ENCODE measurements at regions not wholly inside any gene's neighbourhood (a gene's known extent, or its start where the extent isn't known, plus 50 kb on each side); places are given as distances from the start of the nearest gene placed in this dataset.
A peak's percentile ranks its signal among the peaks of the same experiment; 100 is the strongest.

DNA sequence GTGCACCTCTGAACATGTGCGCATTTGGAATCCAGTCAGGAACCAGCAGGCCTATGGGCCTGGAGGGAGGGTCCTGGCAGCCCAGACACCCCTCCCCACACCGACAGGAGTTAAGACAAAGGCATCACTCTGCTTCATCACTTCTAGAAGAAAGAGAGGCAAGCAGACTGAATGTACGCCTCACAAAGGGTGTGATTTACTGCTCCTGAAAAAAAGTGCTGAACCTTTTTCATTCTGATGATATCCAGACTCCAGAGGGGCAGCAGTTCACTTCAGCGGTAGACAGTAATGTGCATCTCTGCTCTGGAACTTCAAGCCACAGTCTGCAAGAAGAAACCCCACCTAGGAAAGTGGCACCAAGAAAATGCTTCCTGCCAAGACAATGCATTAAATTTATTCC lies 88.2 kb upstream of the TMEM72 start:
- Mint-ChIP-seq H3K9me3 (no peaks in the 10 kb centered on the region), H3K27ac (no peak overlapping the region), H3K4me3 (no peak overlapping the region), H3K4me1 (no peaks in the 10 kb centered on the region), H3K36me3 (no peaks in the 10 kb centered on the region)
- ATAC-seq (no peak), DNase-seq (ENCODE audit: low spot score in 2 of 2) (no peak)

DNA sequence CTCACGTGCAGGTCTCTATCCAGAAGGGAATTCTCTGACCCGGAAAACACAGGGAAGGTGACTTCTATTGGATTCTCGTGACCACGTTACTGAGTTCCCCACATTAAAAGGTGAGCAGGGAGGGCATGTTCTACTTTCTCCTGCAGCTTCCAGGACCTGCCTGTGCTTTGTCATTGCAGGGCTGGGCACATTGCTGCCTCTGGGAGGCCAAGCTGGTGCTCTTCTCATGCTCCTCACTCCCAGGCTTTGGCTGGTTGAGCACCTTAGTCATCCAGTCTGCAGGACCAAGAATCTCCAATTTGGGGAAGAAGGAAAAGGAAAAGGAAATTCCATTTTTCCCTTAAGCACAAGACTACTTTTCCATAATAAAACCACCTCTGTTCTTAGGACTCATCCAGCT lies 86.5 kb upstream of the TMEM72 start:
- Mint-ChIP-seq H3K36me3 (no peaks in the 10 kb centered on the region), H3K27ac (no peak overlapping the region), H3K4me3 (no peak overlapping the region), H3K4me1 (no peaks in the 10 kb centered on the region), H3K9me3 (no peaks in the 10 kb centered on the region)
- DNase-seq (ENCODE audit: low spot score in 2 of 2), result no peak
- no peak for ATAC-seq

DNA sequence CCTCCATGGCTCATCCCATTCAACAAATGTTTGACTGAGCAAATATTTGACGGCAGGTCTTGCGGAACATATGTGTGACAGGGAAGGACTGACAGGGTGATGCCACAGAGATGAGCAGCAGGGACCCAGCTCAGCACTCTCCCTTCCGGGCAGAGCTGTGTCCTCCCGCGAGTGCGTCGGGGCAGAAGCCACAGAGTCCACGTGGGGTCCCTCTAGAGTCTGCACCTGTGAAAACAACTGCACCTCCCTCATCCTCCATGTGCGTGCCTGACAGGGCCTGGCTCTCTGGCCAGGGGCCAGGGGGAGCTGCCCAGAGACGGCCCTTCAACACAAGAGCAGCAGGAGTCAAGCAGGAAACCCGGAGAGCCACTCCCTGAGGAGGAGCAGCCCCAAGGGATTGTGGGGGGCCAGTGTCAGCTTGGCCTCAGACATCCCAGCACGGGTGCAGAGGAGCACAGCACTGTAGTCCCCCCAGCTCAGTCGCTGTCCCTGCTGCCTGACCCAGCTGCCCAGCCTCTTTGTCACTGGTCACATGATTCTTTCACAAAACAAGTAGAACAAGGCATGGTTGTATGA lies 83.6 kb upstream of the TMEM72 start:
- no peaks in the 10 kb centered on the region for H3K36me3 Mint-ChIP-seq

DNA sequence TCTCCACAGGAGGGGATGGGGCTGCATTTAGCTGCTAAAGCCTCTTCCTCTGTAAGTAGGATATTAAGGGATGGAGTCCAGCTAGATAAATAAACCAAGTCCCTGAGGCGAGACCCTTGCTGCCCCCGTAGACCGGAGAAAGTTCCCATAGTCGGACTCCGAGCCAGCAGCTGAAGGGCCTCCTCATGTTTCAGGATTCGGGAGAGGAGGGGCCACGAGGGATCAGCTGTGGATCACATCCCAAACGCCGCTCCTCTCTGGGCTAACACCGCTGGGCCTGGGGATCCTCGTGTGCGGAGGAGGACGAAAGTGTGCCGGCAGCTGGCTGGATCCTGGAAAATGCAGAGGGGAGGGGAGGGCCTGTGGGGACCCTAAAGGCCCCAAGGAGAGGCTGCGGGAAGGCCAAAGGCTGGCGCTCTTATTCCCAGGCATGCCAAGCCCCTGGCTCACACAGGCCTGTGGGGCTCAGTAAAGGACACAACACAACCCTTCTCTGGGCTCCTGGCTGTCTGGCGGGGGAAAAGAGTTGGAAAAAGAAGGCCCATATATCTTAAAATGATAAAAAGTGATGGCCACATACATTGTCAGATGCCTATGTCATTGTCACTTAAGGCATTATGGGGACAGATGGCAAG lies 82.5 kb upstream of the TMEM72 start:
- Mint-ChIP-seq H3K9me3 (no peaks in the 10 kb centered on the region), H3K36me3 (no peaks in the 10 kb centered on the region), H3K4me3 (no peak overlapping the region), H3K27ac (no peak overlapping the region), H3K4me1 (no peaks in the 10 kb centered on the region)
- ATAC-seq, result no peak
- DNase-seq (ENCODE audit: low spot score in 2 of 2), result no peak

More for the DNA sequence above, 83.6 kb upstream of the TMEM72 start:
- DNase-seq (ENCODE audit: low spot score in 2 of 2) (no peak), ATAC-seq (peak; percentile 33)
- no peak overlapping the region for H3K4me3 Mint-ChIP-seq
- H3K27ac Mint-ChIP-seq, result no peak overlapping the region
- H3K9me3 Mint-ChIP-seq, result no peaks in the 10 kb centered on the region
- H3K4me1 Mint-ChIP-seq, result no peaks in the 10 kb centered on the region

DNA sequence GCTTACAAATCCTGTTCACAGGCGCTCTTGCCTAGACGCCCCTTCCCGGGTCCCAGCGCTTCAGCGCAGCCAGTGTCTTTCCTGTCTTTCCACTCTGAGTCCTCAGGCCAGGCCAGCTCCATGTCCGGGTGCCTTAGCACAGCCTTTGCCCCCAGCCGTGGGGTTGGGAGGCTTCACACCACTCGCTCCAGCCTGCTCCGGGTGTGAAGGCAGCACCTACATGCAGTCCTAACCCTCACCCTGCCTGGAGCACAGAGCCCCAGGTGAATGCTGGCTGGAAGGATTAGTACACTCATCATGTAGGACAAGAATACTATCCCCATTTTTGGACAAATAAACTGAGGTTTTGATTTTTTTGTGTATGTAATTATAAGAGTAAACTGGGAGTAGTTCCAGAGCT lies 81.7 kb upstream of the TMEM72 start:
- no peak for DNase-seq (ENCODE audit: low spot score in 2 of 2)
- Mint-ChIP-seq H3K4me3 (no peak overlapping the region), H3K9me3 (no peaks in the 10 kb centered on the region), H3K4me1 (no peaks in the 10 kb centered on the region), H3K27ac (no peak overlapping the region), H3K36me3 (no peaks in the 10 kb centered on the region)
- ATAC-seq, result no peak

DNA sequence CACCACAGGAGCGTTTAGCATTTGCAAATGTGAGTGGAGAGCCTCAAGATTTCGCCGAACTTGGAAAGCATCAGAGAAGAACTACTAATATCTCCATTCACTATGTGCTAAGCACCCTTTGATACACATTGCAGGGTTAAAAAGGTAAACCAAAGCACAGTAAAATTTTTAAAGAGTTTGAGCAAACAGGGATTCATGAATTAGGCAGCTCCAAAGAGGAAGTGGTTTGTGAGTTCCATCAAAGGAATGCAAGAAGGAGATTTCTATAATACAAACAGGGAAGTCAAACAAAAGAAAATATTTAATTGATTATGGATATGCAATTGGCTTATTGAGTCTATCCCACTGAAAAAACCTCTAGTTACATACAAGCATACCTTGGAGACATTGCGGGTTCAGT lies 81.1 kb upstream of the TMEM72 start:
- Mint-ChIP-seq H3K9me3 (no peaks in the 10 kb centered on the region), H3K27ac (no peak overlapping the region), H3K4me1 (no peaks in the 10 kb centered on the region), H3K4me3 (no peak overlapping the region), H3K36me3 (no peaks in the 10 kb centered on the region)
- DNase-seq (ENCODE audit: low spot score in 2 of 2), result no peak
- ATAC-seq, result no peak

DNA sequence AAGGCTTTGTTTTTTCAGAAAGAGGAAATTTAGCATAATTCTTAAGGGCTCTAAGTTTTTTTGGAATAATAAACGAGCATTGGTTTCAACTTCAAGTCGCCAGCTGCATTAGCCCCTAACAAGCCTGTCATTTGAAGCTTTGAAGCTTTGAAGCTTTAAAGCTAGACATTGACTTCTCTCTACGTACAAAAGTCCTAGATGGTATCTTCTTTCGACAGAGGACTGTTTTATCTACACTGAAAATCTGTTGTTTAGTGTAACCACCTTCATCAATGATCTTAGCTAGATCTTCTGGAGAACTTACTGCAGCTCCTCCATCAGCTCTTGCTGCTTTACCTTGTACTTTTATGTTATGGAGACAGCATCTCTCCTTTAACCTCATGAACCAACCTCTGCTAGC lies 79.6 kb upstream of the TMEM72 start:
- no peak for DNase-seq (ENCODE audit: low spot score in 2 of 2)
- Mint-ChIP-seq H3K9me3 (no peaks in the 10 kb centered on the region), H3K27ac (no peak overlapping the region), H3K36me3 (no peaks in the 10 kb centered on the region), H3K4me1 (no peaks in the 10 kb centered on the region), H3K4me3 (no peak overlapping the region)
- ATAC-seq, result no peak

DNA sequence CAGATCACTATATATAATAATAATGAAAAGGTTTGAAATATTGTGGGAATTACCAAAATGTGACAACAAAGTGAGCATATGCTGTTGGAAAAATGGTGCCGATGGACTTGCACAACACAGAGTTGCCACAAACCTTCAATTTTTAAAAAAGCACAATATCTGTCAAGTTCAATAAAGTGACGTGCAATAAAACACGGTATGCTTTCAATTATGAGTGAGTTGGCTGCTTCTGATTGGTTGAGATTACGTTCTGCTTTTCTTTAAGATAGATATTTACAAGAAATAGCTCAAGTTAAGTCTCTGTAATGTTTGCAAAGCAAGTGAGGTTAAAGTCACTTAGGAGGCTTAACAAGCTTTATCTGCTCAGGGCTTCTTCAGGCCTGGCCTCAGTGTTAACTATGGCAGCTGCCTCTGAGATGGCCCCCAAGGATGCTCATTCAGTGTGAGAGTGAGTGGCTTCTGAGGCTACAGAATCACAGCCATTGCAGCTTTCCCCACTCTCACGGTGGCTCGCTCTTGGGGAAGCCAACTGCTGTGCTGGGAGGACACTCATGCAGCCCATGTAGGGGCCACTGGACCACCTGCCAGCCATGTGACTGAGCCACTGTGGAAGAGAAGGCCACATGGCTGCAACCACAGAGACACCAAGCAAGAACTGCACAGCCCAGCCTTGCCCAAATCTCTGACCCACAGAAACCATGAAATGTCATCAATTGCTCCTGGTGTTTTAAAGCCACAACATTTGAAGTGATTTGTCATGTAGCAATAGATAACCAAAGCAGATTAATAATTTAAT lies 78.3 kb upstream of the TMEM72 start:
- Mint-ChIP-seq H3K4me3 (no peak overlapping the region), H3K4me1 (no peaks in the 10 kb centered on the region), H3K36me3 (no peaks in the 10 kb centered on the region), H3K9me3 (no peaks in the 10 kb centered on the region), H3K27ac (no peak overlapping the region)
- DNase-seq (ENCODE audit: low spot score in 2 of 2) (no peak), ATAC-seq (no peak)

DNA sequence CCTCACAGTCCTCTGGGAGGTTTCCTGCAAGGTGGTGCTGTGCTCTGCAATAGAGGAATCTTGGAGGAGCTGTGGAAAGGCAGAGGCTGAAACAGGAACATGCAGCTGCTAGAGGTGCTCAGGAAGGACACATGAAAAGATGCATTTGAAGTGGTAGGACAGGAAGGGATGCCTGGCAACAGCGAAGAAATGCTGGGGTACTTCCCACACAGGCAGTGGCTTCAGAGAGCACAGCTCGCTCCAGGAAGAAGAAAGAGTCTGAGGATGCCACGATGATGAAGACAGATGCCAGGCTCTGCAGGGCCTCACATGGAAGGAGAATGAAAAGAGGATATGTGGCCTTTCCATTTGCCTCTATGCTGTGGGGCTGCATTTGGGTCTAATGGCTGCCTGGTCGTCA lies 77.0 kb upstream of the TMEM72 start:
- Mint-ChIP-seq H3K4me1 (no peaks in the 10 kb centered on the region), H3K4me3 (no peak overlapping the region), H3K36me3 (no peaks in the 10 kb centered on the region), H3K9me3 (no peaks in the 10 kb centered on the region), H3K27ac (no peak overlapping the region)
- ATAC-seq (peak; percentile 19), DNase-seq (ENCODE audit: low spot score in 2 of 2) (no peak)

DNA sequence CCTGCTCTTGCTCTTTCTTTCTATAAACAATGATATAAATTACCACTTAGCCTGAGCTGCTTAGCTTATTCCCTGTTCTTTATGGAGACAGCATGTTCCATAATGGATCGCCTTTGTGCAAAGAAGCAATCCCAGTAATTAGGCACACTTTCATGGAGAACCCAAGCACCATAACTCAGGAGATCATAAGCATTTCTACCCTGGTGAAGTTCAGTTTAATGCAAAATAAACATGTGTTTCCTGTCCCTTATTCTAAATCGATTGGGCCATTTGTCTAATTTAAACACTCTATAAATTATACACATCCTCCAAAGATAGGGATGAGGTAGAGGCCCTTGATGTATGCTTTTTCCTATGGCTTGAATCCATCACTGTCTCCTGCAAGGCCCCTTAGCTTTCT lies 75.8 kb upstream of the TMEM72 start:
- H3K4me1 Mint-ChIP-seq, result no peaks in the 10 kb centered on the region
- no peak overlapping the region for H3K4me3 Mint-ChIP-seq
- no peaks in the 10 kb centered on the region for H3K9me3 Mint-ChIP-seq
- DNase-seq (ENCODE audit: low spot score in 2 of 2) (no peak), ATAC-seq (no peak)
- no peaks in the 10 kb centered on the region for H3K36me3 Mint-ChIP-seq
- H3K27ac Mint-ChIP-seq, result no peak overlapping the region

DNA sequence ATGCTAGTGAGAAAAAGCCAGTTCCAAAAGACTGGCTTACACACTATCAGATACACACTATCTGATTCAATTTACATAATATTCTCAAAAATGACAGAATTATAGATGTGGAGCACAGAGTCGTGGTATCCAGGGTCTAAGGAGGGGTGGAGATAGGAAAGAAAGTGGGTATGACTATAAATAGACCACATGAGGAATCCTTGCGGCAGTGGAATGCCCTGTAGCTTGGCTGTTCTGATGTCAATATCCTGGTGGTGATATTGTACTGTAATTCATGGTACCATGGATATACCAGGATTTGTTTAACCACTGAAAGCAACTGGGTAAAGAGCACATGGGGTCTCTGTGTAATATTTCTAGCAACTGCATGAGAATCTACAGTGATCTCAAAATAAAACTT lies 67.7 kb upstream of the TMEM72 start:
- H3K4me1 Mint-ChIP-seq, result no peaks in the 10 kb centered on the region
- ATAC-seq (no peak), DNase-seq (ENCODE audit: low spot score in 2 of 2) (no peak)
- no peaks in the 10 kb centered on the region for H3K36me3 Mint-ChIP-seq
- no peaks in the 10 kb centered on the region for H3K9me3 Mint-ChIP-seq
- no peak overlapping the region for H3K27ac Mint-ChIP-seq
- no peak overlapping the region for H3K4me3 Mint-ChIP-seq

DNA sequence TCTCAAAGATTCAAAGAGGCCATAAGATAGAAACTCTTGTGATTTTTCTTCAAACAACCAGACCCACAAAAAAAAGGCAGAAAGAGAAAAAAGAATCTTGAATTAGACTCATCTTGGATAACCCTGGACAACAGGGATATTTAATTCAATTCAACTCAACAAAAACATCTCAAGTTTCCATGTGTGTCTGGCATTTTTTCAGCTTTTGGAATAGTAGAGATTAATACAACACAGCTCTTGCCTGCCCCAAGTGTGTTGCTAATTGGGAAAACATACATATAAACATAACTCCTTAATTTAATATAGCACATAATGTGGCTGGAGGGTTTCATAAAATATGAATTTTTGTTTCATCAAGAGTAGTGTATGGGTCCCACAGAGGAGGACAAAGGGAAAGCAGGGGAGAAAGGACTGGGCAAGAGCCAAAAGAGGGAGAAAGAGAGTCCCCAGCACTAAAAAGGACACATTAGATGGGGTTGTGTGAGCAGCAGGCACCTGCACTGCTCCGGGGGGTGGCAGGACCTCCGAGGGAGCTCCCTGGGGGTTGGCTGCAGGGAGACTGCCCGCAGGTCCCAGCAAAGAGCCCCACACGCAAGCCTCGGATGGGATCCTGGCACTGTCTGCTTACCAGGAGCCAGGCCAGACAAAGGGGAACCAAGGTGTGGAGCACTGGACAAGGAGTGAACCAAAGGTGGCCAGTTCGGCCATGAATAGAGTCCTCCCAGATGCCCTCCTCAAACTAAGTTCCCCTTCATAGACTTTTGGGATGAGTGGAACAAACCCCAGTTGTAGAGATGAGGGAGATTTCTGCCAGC lies 65.6 kb upstream of the TMEM72 start:
- no peak overlapping the region for H3K4me3 Mint-ChIP-seq
- H3K4me1 Mint-ChIP-seq, result no peaks in the 10 kb centered on the region
- DNase-seq (ENCODE audit: low spot score in 2 of 2) (no peak), ATAC-seq (no peak)
- H3K27ac Mint-ChIP-seq, result no peak overlapping the region
- H3K9me3 Mint-ChIP-seq, result no peaks in the 10 kb centered on the region
- no peaks in the 10 kb centered on the region for H3K36me3 Mint-ChIP-seq

DNA sequence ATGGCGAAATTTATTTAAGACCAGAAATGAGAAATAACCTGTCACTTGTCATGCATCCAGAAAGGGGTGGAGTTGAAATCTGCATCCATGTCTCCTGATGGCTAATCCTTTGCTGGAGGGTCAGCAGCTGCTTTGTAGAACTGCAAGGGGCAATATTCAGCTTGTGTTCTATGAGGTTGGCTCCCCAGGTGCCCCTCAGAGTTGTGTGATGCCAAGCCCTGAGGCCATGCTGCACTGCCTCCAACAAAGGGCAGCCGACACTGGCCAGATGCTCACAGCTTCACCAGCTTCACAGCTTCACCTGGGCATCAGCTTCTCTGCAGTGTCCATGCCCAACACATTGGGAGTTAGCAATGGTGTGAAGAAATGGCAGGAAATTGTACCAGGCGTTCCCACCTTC lies 64.0 kb upstream of the TMEM72 start:
- Mint-ChIP-seq H3K36me3 (no peaks in the 10 kb centered on the region), H3K4me1 (no peaks in the 10 kb centered on the region), H3K9me3 (no peaks in the 10 kb centered on the region), H3K4me3 (no peak overlapping the region), H3K27ac (no peak overlapping the region)
- ATAC-seq, result no peak
- DNase-seq (ENCODE audit: low spot score in 2 of 2), result no peak

DNA sequence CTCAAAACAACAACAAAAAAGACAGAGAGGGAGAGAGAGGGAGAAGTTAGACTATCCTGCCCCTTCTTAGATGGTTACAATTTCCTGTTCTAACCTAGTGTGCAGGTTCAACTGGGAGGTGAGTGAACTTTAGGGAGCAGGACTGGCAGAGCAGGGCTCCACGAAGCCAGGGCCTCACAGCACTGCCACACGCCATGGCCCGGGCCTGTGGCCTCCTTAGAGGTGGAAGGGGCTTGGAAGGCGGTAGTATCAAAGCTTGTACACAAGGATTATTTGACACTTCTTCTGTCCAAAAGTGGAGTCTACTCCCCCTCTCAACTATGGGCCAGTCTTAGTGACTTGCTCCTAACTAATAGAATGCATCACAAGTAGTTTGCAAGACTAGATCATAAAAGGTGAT lies 62.9 kb upstream of the TMEM72 start:
- H3K27ac Mint-ChIP-seq, result no peak overlapping the region
- DNase-seq (ENCODE audit: low spot score in 2 of 2) (no peak), ATAC-seq (no peak)
- no peaks in the 10 kb centered on the region for H3K4me1 Mint-ChIP-seq
- H3K9me3 Mint-ChIP-seq, result no peaks in the 10 kb centered on the region
- no peaks in the 10 kb centered on the region for H3K36me3 Mint-ChIP-seq
- H3K4me3 Mint-ChIP-seq, result no peak overlapping the region

DNA sequence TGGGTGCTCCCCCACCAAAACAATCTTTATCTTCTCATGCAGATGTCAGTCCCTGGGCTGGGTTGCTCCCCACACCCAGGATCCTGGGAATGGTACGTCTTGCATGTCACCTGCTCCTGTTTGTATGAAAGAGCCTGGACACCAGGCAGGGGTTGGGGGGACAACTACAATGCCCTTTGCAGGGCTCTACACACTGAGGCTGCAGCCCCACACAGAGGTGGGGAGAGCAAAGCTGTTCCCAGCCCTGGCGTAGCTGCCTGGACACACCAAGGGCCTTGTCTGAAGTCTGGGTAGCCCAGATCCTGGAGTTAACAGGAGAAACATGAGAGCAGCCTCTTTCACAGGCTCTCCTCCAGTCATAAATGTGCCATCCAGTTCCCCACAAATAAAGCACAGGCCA lies 61.2 kb upstream of the TMEM72 start:
- Mint-ChIP-seq H3K4me1 (no peaks in the 10 kb centered on the region), H3K4me3 (no peak overlapping the region), H3K36me3 (no peaks in the 10 kb centered on the region), H3K27ac (no peak overlapping the region), H3K9me3 (no peaks in the 10 kb centered on the region)
- DNase-seq (ENCODE audit: low spot score in 2 of 2) (no peak), ATAC-seq (no peak)
